Fibroblast of lung (primary cell): ENCODE measurements at regions not wholly inside any gene's neighbourhood (a gene's known extent, or its start where the extent isn't known, plus 50 kb on each side); places are given as distances from the start of the nearest gene placed in this dataset.
"Not testable (repeated sequence)": the region's sequence is repeated elsewhere in the genome, so short reads cannot be mapped to it uniquely, and the experiment has no call there.

Experiments used
- DNase-seq, 2 donors: peaks; one replicate each; pipeline versions ENCODE4 v3.0.0 to v3.0.0-alpha.2; 2010; ENCODE audit warnings: low read depth in 2 of 2
- H2AFZ ChIP-seq: 2 replicates; pipeline ENCODE4 v1.5.1; 2012; ENCODE audit warnings: low read length, control low read depth, inconsistent platforms
- H3K27ac ChIP-seq: 2 replicates; pipeline ENCODE4 v1.5.1; 2011; ENCODE audit warnings: low read length, control low read depth; ENCODE audit not compliant: insufficient read depth
- H3K27me3 ChIP-seq: 2 replicates; pipeline ENCODE4 v1.5.1; 2011; ENCODE audit warnings: mild to moderate bottlenecking, low read length; ENCODE audit not compliant: control insufficient read depth, insufficient read depth
- H3K36me3 ChIP-seq: 2 replicates; pipeline ENCODE4 v1.5.1; 2011; ENCODE audit warnings: low read length; ENCODE audit not compliant: control insufficient read depth, insufficient read depth
- H3K4me1 ChIP-seq: 2 replicates; pipeline ENCODE4 v1.5.1; 2011; ENCODE audit warnings: low read length; ENCODE audit not compliant: control insufficient read depth, insufficient read depth; ENCODE audit errors: extremely low read depth
- H3K4me2 ChIP-seq: 2 replicates; pipeline ENCODE4 v1.5.1; 2011; ENCODE audit warnings: low read length, control low read depth; ENCODE audit not compliant: insufficient read depth; ENCODE audit errors: extremely low read depth
- H3K4me3 ChIP-seq, 4 experiments: fragments of 200-600 bp in 1 of 4; sonication (generic) in 1 of 4; replicated peaks in 1 of 4; 2 replicates each; pipeline ENCODE4 v1.5.1; 2011 to 2016; ENCODE audit warnings: low read length in 4 of 4, low read depth in 3 of 4, mild to moderate bottlenecking in 3 of 4, control low read depth in 2 of 4, inconsistent platforms in 1 of 4, mixed read lengths in 1 of 4; ENCODE audit not compliant: insufficient read depth in 1 of 4; ENCODE audit errors: control extremely low read depth in 1 of 4
- H3K79me2 ChIP-seq: 2 replicates; pipeline ENCODE4 v1.5.1; 2012; ENCODE audit warnings: mild to moderate bottlenecking, low read length, inconsistent platforms; ENCODE audit not compliant: control insufficient read depth, insufficient read depth
- H3K9ac ChIP-seq: 2 replicates; pipeline ENCODE4 v1.5.1; 2011; ENCODE audit warnings: mild to moderate bottlenecking, low read length, control low read depth; ENCODE audit not compliant: insufficient read depth
- H3K9me3 ChIP-seq: 2 replicates; pipeline ENCODE4 v1.5.1; 2012; ENCODE audit warnings: low read depth, low read length; ENCODE audit not compliant: control insufficient read depth, insufficient read depth
- H4K20me1 ChIP-seq: 2 replicates; pipeline ENCODE4 v1.5.1; 2011; ENCODE audit warnings: low read length; ENCODE audit not compliant: control insufficient read depth, insufficient read depth; ENCODE audit errors: extremely low read depth
- CTCF ChIP-seq, 2 donors: IDR thresholded peaks in 1 of 2; conservative IDR thresholded peaks in 1 of 2; 1 replicate in 1 of 2; 2 replicates in 1 of 2; pipeline ENCODE4 v1.5.1; 2011 to 2012; ENCODE audit warnings: low read length in 2 of 2, control low read depth in 1 of 2, inconsistent platforms in 1 of 2, low read depth in 1 of 2, mild to moderate bottlenecking in 1 of 2
- EZH2 ChIP-seq: IDR thresholded peaks from 2 replicates; pipeline ENCODE4 v1.5.1; 2012; ENCODE audit warnings: low read length, control low read depth, mild to moderate bottlenecking; ENCODE audit errors: missing control alignments

DNA sequence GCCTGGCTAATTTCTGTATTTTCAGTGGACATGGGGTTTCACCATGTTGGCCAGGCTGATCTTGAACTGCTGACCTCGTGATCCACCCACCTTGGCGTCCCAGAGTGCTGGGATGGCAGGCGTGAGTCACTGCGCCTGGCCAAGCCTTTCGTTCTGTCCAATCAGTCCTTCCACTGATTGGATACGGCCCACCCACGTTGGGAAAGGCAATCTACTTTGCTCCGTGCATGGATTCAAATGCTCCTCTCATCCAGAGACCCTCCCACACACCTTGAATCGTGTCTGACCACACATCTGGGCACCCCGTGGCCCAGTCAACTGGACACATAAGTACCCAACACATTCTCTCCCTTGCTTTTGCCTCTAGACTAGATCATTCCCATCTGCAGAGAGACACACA, 74.9 kb downstream of the CRLF2 start:
- Histone ChIP-seq H3K27ac (no peak overlapping the region), H3K4me2 (no peak overlapping the region)
- TF ChIP-seq EZH2 (no peak), CTCF (conservative IDR thresholded peaks at IDR 0.05 in 1 of 2, IDR thresholded peaks at IDR 0.05 in 1 of 2; ENCODE audit: low read depth in 1 of 2, low read length in 2 of 2) (no peak)

DNA sequence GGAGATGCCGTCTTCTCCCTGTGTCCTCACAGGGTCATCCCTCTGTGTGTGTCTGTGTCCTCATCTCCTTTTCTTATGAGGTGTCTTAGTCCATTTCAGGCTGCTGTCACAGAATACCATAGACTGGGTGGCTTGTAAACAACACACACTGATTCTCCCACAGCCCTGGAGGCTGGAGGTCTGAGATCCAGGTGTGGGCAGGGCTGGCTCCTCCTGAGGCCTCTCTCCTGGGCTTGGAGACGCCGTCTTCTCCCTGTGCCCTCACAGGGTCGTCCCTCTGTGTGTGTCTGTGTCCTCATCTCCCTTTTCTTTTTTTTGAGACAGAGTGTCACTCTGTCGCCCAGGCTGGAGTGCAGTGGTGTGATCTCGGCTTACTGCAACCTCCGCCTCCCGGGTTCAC, 75.9 kb downstream of the CRLF2 start:
- not testable (repeated sequence) for H3K4me2 ChIP-seq, H3K9ac ChIP-seq, H3K27me3 ChIP-seq, H3K27ac ChIP-seq, H3K79me2 ChIP-seq, H2AFZ ChIP-seq, H3K36me3 ChIP-seq, H3K4me3 ChIP-seq, H4K20me1 ChIP-seq, H3K9me3 ChIP-seq, DNase-seq, H3K4me1 ChIP-seq

More for the DNA sequence above, 74.9 kb downstream of the CRLF2 start:
- Histone ChIP-seq H3K27me3 (no peaks in the 10 kb centered on the region), H2AFZ (no peak overlapping the region), H3K9me3 (no peaks in the 10 kb centered on the region), H3K9ac (no peak overlapping the region), H3K4me1 (no peaks in the 10 kb centered on the region), H3K36me3 (no peaks in the 10 kb centered on the region), H3K4me3 (no peak overlapping the region), H4K20me1 (no peaks in the 10 kb centered on the region), H3K79me2 (no peaks in the 10 kb centered on the region)
- DNase-seq, result no peak

- Histone ChIP-seq H3K79me2 (no peaks in the 10 kb centered on the region), H3K9me3 (no peaks in the 10 kb centered on the region), H3K4me3 (no peak overlapping the region), H4K20me1 (no peaks in the 10 kb centered on the region), H2AFZ (no peak overlapping the region), H3K9ac (no peak overlapping the region), H3K4me1 (no peaks in the 10 kb centered on the region), H3K4me2 (no peak overlapping the region), H3K36me3 (no peaks in the 10 kb centered on the region), H3K27me3 (no peaks in the 10 kb centered on the region), H3K27ac (no peak overlapping the region)
- TF ChIP-seq EZH2, result no peak
- TF ChIP-seq CTCF (conservative IDR thresholded peaks at IDR 0.05 in 1 of 2, IDR thresholded peaks at IDR 0.05 in 1 of 2; ENCODE audit: low read depth in 1 of 2, low read length in 2 of 2), result no peak
- DNase-seq, result no peak
Observed at GRCh38 chrX:1134976-1135375, 77.5 kb downstream of the CRLF2 start.

DNA sequence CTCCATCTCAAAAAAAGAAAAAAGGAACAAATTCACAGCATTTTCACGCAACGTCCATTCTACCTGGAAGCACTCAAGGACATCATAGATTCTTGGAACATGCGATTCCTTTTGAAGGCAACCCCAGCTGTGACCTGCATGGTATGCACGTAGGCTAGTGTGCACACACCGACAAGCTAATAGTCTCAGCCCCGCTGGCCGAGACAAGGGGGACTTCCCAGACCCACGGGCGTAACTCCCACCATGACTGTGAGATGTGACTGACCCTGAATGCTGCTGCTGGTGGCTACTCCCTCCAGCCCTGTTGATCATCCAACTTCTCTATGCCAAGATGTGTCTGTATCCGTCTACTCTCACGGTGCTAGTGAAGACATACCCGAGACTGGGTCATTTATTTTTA, 78.3 kb downstream of the CRLF2 start:
- TF ChIP-seq CTCF (conservative IDR thresholded peaks at IDR 0.05 in 1 of 2, IDR thresholded peaks at IDR 0.05 in 1 of 2; ENCODE audit: low read depth in 1 of 2, low read length in 2 of 2), result no peak
- TF ChIP-seq EZH2, result no peak
- no peak for DNase-seq
- Histone ChIP-seq H3K4me3 (no peak overlapping the region), H3K4me2 (no peak overlapping the region), H3K4me1 (no peaks in the 10 kb centered on the region), H3K36me3 (no peaks in the 10 kb centered on the region), H3K9me3 (no peaks in the 10 kb centered on the region), H2AFZ (no peak overlapping the region), H3K79me2 (no peaks in the 10 kb centered on the region), H4K20me1 (no peaks in the 10 kb centered on the region), H3K27me3 (no peaks in the 10 kb centered on the region), H3K9ac (no peak overlapping the region), H3K27ac (no peak overlapping the region)
